CD4-positive, alpha-beta T cell treated with Interleukin-2 at 100 ng/mL for 4 hours (primary cell): ENCODE measurements at regions not wholly inside any gene's neighbourhood (a gene's known extent, or its start where the extent isn't known, plus 50 kb on each side); places are given as distances from the start of the nearest gene placed in this dataset.

Source experiments
- DNase-seq: peaks from one replicate; pipeline ENCODE4 v3.0.0-alpha.2; 2020; ENCODE audit warnings: low spot score

DNA sequence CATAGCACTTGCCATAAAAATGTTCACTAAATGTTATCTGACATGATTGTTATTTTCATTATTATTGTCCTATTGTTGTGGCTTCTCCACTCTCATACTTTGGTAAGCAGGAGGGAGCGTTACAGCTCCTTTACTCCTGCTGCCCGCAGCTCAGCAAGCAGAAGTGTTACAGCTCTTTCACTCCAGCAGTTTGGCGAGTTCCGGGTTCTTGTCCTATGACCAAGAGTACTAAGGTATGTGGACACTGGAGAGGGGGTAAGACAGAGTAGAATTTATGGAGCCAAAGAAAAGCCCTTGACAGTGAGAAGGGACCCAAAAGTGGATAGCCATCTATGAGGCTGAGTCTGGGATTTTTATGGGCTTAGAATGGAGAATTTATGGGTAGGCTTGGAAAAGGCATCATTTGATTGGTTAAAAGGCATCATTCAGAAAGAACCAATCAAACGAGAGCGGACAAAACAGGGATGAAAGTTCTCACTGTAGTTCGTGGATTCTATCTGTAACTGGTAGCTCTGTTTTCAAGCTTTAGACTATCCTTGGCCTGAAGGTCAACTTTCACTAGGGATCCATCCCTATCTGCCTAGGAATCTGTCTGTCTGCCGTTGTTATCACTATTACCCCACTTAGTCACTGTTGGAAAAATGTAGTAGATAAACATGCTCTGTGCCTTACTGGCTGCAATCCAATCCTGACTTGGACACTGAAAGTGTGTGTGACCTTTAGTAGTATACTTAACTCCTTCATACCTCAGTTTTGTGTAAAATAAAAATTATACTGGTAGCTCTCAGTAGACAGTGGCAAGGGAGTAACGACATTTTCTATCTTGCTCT lies 545.6 kb upstream of the LCORL start:
- DNase-seq = no peak

GRCh38 chr4:18559492-18559891 lies 537.9 kb upstream of the LCORL start:
- no peak for DNase-seq

- DNase-seq = no peak
Measured at GRCh38 chr4:18556402-18556801, 534.8 kb upstream of the LCORL start.

- DNase-seq = no peak
Measured at GRCh38 chr4:18540349-18540748, 518.8 kb upstream of the LCORL start.

DNA sequence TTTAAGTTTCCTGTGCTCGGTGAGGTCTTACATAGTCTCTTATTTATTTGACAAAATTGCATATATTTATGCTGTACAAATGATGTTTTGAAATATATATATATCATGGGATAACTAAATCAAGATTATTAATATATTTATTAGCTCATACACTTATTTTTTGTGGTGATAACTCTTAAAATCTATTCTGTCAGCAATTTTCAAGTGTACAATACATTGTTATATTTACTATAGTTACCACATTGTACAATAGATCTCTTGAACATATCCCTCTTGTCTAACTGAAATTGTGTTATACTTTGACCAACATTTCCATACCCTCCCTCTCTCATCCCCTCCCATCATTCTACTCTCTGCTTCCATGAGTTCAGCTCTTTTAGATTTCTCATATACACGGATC lies 516.6 kb upstream of the LCORL start:
- no peak for DNase-seq

- DNase-seq = no peak
Measured at GRCh38 chr4:18536428-18536827, 514.9 kb upstream of the LCORL start.

- no peak for DNase-seq
Measured at GRCh38 chr4:18535948-18536347, 514.4 kb upstream of the LCORL start.

- DNase-seq = no peak
Measured at GRCh38 chr4:18533262-18533775, 511.8 kb upstream of the LCORL start.

DNA sequence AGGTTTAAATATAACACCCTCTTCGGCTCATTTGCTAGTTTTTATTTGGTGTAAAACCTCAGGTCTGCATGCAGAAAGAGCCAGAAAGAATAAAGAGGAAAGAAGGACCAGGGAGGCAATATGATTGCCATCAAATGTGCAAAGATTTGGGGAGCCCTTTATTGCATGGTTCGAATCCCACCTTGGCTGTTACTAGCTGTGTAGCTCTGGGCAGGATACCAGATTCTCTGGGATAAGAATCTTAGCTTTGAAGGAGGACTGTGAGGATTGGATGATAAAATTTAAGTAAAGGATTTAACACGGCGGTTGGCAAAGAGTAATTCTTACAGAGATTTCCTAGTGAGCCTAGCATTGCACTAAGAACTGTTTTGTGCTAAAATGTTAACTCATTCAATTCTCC lies 510.2 kb upstream of the LCORL start:
- no peak for DNase-seq

GRCh38 chr4:18529482-18529881 lies 507.9 kb upstream of the LCORL start:
- DNase-seq = no peak

- no peak for DNase-seq
Measured at GRCh38 chr4:18524667-18525066, 503.1 kb upstream of the LCORL start.

- DNase-seq = no peak
Measured at GRCh38 chr4:18518098-18518497, 496.5 kb upstream of the LCORL start.

GRCh38 chr4:18513861-18514260 lies 492.3 kb upstream of the LCORL start:
- no peak for DNase-seq

DNA sequence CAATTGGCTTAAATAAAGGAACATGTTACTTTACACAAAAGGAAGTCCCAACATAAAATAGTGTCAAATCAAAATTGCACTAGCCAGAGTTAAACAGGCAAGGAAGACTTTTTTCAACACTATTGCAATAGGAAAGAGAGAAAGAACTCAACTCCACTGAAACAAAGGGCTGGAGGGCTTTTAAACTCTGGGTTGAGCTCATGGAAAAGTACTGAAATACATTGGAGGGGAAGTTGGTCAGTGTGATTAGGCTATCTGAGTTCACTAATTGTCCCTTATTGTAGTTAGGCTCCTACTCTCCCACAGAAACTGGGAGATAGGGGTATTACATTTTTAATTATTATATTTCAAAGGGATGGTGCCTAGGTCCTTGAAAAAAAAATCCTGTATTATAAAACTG lies 491.2 kb upstream of the LCORL start:
- DNase-seq = no peak

DNA sequence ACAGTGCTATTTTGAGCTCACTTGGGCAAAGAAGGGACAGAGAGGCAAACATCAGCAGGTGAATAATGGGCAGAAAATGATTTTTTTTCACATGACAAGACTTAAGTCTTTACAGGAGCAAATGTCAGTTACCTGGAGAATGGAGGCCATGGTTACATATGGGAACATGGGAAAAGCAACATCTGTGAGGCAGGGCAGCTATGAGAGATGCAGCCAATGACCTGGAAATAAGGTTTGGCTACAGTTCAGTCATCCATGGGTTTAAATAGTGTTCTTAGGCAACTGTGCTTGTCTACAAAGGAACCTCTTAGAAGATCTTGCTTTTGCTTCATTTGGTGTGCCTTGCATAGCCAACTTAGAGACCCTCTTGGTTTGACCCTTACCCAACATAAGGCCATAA lies 490.2 kb upstream of the LCORL start:
- no peak for DNase-seq

DNA sequence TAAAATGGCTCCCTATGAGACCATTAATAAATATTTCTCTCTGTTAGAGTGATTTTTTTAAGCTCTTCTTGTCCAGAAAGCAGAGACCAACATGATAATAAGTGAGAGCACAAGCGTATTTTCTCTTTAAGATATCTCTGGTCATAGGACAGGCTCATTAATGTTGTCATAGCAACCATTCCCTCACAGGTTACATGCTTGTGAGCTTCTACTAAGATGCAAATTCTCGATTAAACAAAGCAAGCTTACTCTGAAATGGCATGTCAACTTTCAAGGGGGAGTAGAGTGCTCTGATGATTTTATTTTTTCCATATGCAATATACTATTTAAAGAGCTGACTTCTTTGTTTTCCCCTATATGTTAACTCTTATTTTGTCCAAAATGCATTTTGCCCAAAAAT lies 487.2 kb upstream of the LCORL start:
- no peak for DNase-seq

GRCh38 chr4:18480928-18481327 lies 459.4 kb upstream of the LCORL start:
- no peak for DNase-seq

DNA sequence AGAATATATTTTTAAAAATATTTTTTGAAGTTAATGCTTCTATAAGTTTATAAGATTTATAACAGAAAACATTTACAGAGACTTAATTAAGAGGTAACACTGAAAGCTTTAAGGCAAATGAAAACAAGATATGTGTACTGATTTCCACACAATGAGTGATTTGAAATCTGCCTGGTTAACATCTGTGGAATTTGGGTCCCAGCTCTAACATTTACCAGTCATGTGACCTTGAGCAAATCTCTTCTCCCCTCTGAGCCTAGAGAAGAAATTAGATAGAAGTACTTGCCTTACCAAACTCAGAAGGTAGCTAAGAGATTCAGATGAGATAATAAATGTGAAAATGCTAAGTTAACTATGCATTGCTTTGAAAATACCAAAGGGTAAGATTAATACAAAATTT lies 458.8 kb upstream of the LCORL start:
- DNase-seq = no peak

GRCh38 chr4:18479825-18480224 lies 458.3 kb upstream of the LCORL start:
- no peak for DNase-seq

- no peak for DNase-seq
Measured at GRCh38 chr4:18463987-18464559, 442.5 kb upstream of the LCORL start.

DNA sequence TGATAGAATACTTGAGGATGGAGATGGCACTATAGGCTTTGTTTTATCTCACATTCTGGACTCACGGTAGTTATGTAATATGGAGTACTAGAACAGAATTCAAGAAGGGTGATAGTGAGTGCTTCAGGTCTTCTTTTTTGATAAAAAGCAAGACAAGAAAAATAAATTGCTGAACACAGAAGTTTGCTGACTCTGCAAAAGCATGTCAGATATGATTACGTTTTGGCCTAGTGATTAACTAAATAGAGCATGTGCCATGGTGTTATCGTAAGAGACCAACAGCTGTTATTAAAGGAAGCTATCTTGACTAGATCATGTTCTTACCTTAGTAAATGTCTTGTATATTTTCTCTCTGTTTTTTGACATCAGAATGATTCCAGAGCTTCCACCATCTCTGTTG lies 436.9 kb upstream of the LCORL start:
- no peak for DNase-seq

DNA sequence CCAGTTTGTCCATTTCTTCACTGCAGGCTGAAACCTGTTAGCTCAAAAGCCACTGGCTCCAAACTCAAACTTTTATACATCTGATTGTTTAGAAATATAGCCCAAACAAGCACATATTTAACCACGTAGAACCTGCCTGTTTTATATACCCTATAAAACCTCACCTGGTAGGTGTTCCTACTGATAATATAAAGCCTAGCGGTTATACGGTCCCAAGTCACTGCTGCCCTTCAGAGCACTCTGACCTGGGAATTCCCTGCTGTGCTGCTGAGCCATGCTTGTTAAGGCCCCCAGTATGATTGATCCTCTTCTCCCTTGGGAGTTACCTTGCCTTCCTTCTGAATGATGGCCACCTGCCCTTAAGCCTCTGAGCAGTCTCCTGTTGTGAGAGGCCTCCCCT lies 432.8 kb upstream of the LCORL start:
- DNase-seq = no peak

- DNase-seq = no peak
Measured at GRCh38 chr4:18445110-18445509, 423.6 kb upstream of the LCORL start.

- no peak for DNase-seq
Measured at GRCh38 chr4:18444206-18444605, 422.7 kb upstream of the LCORL start.
